Nephron (organoid): ENCODE measurements at regions not wholly inside any gene's neighbourhood (a gene's known extent, or its start where the extent isn't known, plus 50 kb on each side); places are given as distances from the start of the nearest gene placed in this dataset.
"Not testable (repeated sequence)": the region's sequence is repeated elsewhere in the genome, so short reads cannot be mapped to it uniquely, and the experiment has no call there.

Experiments used
- H3K27ac Mint-ChIP-seq, 3 experiments: 2 replicates each; pipeline ENCODE4 v1.8.0; 2020; ENCODE audit warnings: mixed read lengths in 3 of 3, mild to moderate bottlenecking in 2 of 3, moderate library complexity in 1 of 3
- H3K27me3 Mint-ChIP-seq: 2 replicates; pipeline ENCODE4 v1.8.0; 2021; ENCODE audit warnings: low read depth, mild to moderate bottlenecking, moderate library complexity, mixed read lengths
- H3K36me3 Mint-ChIP-seq: 2 replicates; pipeline ENCODE4 v1.8.0; 2020; ENCODE audit warnings: low read depth, mixed read lengths
- H3K4me1 Mint-ChIP-seq: 2 replicates; pipeline ENCODE4 v1.8.0; 2020; ENCODE audit warnings: mixed read lengths
- H3K4me3 Mint-ChIP-seq, 3 experiments: 2 replicates each; pipeline ENCODE4 v1.8.0; 2020; ENCODE audit warnings: mild to moderate bottlenecking in 3 of 3, mixed read lengths in 3 of 3, moderate library complexity in 2 of 3
- H3K9me3 Mint-ChIP-seq: 2 replicates; pipeline ENCODE4 v1.8.0; 2020; ENCODE audit warnings: mixed read lengths
- TF ChIP-seq, protein P1 (sequence below), 3 experiments: fragments of 200-600 bp; sonication (generic); IDR thresholded peaks; one replicate each; pipeline ENCODE4 v1.5.0; 2021; ENCODE audit warnings: antibody characterized with exemption in 3 of 3; ENCODE audit not compliant: unreplicated experiment in 3 of 3

DNA sequence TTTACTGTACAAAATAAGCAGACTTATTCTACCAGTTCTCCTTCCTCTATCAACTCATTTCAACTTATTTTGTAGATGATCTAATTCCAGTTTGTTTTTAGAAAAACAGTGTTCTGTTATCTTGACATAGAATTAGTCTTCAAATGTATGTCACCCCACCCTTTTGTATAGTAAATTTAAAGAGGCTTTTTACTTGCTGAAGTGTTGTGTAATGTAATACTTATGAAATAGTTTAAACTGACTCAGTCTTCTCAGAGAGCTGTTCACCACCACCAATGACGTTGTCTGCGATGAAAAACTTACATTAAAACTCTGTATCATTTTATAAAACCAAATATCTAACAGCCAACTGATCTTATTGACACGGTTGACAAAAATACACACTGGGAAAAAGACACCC is 82.9 kb downstream of the RAP2B start:
- Mint-ChIP-seq H3K4me3 (no peak overlapping the region), H3K4me1 (no peaks in the 10 kb centered on the region), H3K9me3 (peaks cover 7% of the 10 kb centered on the region), H3K27ac (no peak overlapping the region), H3K27me3 (no peaks in the 10 kb centered on the region), H3K36me3 (no peaks in the 10 kb centered on the region)
- TF ChIP-seq, protein P1, sequence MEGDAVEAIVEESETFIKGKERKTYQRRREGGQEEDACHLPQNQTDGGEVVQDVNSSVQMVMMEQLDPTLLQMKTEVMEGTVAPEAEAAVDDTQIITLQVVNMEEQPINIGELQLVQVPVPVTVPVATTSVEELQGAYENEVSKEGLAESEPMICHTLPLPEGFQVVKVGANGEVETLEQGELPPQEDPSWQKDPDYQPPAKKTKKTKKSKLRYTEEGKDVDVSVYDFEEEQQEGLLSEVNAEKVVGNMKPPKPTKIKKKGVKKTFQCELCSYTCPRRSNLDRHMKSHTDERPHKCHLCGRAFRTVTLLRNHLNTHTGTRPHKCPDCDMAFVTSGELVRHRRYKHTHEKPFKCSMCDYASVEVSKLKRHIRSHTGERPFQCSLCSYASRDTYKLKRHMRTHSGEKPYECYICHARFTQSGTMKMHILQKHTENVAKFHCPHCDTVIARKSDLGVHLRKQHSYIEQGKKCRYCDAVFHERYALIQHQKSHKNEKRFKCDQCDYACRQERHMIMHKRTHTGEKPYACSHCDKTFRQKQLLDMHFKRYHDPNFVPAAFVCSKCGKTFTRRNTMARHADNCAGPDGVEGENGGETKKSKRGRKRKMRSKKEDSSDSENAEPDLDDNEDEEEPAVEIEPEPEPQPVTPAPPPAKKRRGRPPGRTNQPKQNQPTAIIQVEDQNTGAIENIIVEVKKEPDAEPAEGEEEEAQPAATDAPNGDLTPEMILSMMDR (IDR thresholded peaks at IDR 0.05; ENCODE audit: unreplicated experiment in 3 of 3), result no peak

DNA sequence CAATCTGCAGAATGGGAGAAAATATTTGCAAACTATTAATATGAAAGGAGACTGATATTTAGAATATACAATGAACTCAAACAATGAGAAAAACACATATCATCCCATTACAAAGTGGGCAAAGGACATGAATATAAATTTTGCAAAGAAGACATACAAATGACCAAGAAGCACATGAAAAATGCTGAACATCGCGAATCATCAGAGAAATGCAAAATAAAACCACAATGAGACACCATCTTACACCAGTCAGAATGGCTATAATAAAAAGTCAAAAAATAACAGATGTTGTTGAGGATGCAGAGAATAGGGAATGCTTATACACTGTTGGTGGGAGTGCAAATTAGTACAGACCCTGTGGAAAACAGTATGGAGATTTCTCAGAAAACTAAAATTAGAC is 83.6 kb downstream of the RAP2B start:
- no peaks in the 10 kb centered on the region for H3K4me1 Mint-ChIP-seq
- peaks cover 7% of the 10 kb centered on the region for H3K9me3 Mint-ChIP-seq
- H3K27ac Mint-ChIP-seq, result no peak overlapping the region
- H3K36me3 Mint-ChIP-seq, result no peaks in the 10 kb centered on the region
- TF ChIP-seq, protein P1 (IDR thresholded peaks at IDR 0.05; ENCODE audit: unreplicated experiment in 3 of 3), result no peak
- H3K4me3 Mint-ChIP-seq, result no peak overlapping the region
- H3K27me3 Mint-ChIP-seq, result no peaks in the 10 kb centered on the region

DNA sequence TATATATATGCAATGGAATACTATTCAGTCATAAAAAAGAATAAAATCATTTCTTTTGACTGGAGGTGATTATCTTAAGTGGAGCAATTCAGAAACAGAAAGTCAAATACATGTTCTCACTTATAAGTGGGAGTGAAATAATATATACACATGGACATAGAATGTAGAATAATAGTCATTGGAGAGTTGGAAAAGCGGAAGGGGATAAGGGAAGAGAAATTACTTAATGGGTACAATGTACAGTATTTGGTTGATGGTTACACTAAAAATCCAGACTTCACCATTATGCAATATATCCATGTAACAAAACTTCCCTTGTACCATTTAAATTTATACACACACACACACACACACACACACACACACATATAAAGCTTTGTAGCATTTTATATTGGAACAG is 84.3 kb downstream of the RAP2B start:
- Mint-ChIP-seq H3K36me3 (no peaks in the 10 kb centered on the region), H3K4me3 (no peak overlapping the region), H3K27me3 (no peaks in the 10 kb centered on the region), H3K4me1 (no peaks in the 10 kb centered on the region), H3K9me3 (peaks cover 7% of the 10 kb centered on the region), H3K27ac (no peak overlapping the region)
- TF ChIP-seq, protein P1 (IDR thresholded peaks at IDR 0.05; ENCODE audit: unreplicated experiment in 3 of 3), result no peak

DNA sequence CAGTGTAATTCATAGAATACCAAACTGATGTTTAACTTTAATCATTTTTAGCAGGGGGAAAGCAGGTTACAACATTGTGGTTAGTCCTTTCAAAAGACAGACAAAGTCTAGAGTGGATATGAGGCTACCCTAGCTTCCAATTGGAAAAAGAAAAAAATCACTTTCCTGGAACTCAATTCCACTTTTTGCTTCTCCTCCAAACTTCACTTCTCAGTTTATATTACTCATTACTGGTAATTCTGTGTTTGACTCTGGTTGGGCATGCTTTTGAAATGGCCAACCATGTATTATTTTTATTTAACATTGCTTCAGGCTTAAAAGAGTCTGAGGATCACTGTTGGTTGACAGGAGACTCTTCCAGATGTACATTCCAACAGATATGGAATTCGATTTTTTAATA is 84.8 kb downstream of the RAP2B start:
- TF ChIP-seq, protein P1 (IDR thresholded peaks at IDR 0.05; ENCODE audit: unreplicated experiment in 3 of 3), result no peak
- Mint-ChIP-seq H3K9me3 (peaks cover 7% of the 10 kb centered on the region), H3K27ac (no peak overlapping the region), H3K36me3 (no peaks in the 10 kb centered on the region), H3K27me3 (no peaks in the 10 kb centered on the region), H3K4me3 (no peak overlapping the region), H3K4me1 (no peaks in the 10 kb centered on the region)

DNA sequence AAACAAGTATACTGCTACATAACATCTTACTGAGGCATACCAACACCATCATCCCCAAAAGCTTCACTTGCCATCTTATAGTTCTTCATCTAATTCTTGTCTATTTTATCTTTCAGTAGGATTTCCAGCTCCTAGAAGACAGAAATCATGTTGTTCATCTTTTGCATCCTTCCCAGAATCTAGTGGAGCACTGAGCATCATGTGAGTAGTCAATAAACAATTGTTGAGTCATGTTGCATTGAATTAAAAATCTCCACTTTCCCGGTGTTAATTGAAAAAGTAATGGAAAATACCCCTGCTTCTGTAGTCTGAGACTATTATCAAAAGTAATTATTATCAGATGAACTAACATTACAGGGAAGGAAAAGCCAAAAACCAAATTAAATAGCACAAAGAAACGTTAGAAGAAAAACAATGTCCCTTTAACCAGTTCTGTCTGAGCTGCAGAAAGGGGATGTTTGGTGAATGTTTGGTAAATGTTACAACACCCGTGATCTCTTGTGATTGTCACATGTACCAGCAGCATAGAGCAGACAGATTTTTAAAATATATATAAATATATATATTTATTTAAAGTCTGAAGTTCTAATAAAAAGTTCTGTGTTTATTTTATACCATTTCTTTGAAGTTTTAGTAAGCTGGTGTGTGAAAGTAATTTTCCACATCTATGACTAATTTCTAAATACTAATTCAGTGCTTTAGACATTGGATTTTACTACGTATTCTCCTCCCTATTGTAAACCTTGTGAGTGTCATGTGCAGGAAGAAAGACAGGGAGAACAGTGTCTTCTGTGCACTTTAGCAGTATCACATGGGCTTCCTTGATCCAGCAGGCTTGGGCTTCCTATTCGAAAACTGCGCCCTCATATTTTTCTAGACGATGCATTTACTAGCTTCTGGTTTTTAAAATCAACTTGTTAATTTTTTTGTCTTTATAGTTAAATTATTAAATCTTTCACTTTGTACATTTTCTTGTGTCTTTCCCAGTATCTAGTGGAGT is 85.6 kb downstream of the RAP2B start:
- TF ChIP-seq, protein P1 (IDR thresholded peaks at IDR 0.05; ENCODE audit: unreplicated experiment in 3 of 3), result no peak
- no peaks in the 10 kb centered on the region for H3K27me3 Mint-ChIP-seq

DNA sequence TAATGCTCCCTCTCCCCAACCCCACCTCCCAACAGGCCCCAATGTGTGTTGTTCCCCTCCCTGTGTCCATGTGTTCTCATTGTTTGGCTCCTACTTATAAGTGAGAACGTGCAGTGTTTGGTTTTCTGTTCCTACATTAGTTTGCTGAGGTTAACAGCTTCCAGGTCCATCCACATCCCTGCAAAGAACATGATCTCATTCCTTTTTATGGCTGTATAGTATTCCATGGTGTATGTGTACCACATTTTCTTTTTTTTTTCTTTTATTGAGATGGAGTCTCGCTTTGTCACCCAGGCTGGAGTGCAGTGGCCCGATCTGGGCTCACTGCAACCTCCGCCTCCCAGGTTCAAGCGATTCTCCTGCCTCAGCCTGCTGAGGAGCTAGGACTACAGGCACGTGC is 86.8 kb downstream of the RAP2B start:
- not testable (repeated sequence) for H3K27me3 Mint-ChIP-seq, H3K9me3 Mint-ChIP-seq, H3K27ac Mint-ChIP-seq, H3K36me3 Mint-ChIP-seq, H3K4me1 Mint-ChIP-seq, H3K4me3 Mint-ChIP-seq

More for the DNA sequence above, 85.6 kb downstream of the RAP2B start:
- peaks cover under 1% of the 10 kb centered on the region for H3K9me3 Mint-ChIP-seq
- no peak overlapping the region for H3K27ac Mint-ChIP-seq
- no peaks in the 10 kb centered on the region for H3K36me3 Mint-ChIP-seq
- no peak overlapping the region for H3K4me3 Mint-ChIP-seq
- no peaks in the 10 kb centered on the region for H3K4me1 Mint-ChIP-seq
